ENCODE measurements at regions not wholly inside any gene's neighbourhood (a gene's known extent, or its start where the extent isn't known, plus 50 kb on each side); places are given as distances from the start of the nearest gene placed in this dataset.

- no peaks in the 10 kb centered on the region for H3K4me1 ChIP-seq (ENCODE audit: control insufficient read depth, insufficient read depth, low read length)
- H3K27me3 Mint-ChIP-seq (ENCODE audit: low read depth in 2 of 2), result no peaks in the 10 kb centered on the region
- no peaks in the 10 kb centered on the region for H3K36me3 ChIP-seq (ENCODE audit: control insufficient read depth, insufficient read depth, low read length)
- DNase-seq, result no peak
- no peak for ATAC-seq
- no peaks in the 10 kb centered on the region for H3K27me3 ChIP-seq (ENCODE audit: control insufficient read depth, insufficient read depth, low read length)
- H3K36me3 Mint-ChIP-seq, result no peaks in the 10 kb centered on the region
- TF ChIP-seq, protein P1, sequence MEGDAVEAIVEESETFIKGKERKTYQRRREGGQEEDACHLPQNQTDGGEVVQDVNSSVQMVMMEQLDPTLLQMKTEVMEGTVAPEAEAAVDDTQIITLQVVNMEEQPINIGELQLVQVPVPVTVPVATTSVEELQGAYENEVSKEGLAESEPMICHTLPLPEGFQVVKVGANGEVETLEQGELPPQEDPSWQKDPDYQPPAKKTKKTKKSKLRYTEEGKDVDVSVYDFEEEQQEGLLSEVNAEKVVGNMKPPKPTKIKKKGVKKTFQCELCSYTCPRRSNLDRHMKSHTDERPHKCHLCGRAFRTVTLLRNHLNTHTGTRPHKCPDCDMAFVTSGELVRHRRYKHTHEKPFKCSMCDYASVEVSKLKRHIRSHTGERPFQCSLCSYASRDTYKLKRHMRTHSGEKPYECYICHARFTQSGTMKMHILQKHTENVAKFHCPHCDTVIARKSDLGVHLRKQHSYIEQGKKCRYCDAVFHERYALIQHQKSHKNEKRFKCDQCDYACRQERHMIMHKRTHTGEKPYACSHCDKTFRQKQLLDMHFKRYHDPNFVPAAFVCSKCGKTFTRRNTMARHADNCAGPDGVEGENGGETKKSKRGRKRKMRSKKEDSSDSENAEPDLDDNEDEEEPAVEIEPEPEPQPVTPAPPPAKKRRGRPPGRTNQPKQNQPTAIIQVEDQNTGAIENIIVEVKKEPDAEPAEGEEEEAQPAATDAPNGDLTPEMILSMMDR (IDR thresholded peaks at IDR 0.05), result no peak
- no peak overlapping the region for H3K4me3 ChIP-seq (ENCODE audit: low read length)
- no peak overlapping the region for H3K4me3 Mint-ChIP-seq
- H3K9me3 Mint-ChIP-seq, result peaks cover 3 to 6% of the 10 kb centered on the region in 2 donors
- no peaks in the 10 kb centered on the region for H3K9me3 ChIP-seq (ENCODE audit: control insufficient read depth, insufficient read depth, low read length)
- peaks cover 0 to 3% of the 10 kb centered on the region in 2 donors for H3K4me1 Mint-ChIP-seq
- no peak overlapping the region for H3K27ac Mint-ChIP-seq
- intact Hi-C loops (cut with micrococcal nuclease), result no loop called here
- 86% methylated on average over 1 of the region's 3 CpGs for WGBS (ENCODE audit: insufficient coverage)
- no peak overlapping the region for H3K27ac ChIP-seq (ENCODE audit: low read length)
Observed at GRCh38 chr1:78831731-78832360, 174.7 kb downstream of the ADGRL4 start.

DNA sequence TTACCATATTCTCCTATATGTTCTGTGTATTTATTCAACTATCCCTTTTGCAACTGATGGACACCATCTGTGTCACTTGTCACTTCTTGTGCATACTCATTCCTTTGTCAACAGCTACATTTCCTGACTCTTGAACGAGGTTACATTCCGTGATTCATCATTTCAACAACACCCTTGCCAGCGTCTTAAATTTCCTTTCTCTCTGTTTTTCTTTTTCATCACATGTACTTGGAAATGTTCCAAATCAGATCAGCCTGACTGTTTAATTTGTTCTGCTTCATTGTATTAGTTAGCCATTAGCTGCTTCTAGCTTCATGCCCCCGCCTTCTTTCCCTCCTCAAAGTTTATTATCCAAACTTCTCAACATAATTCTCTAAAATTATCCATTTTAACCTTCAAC is 173.0 kb downstream of the ADGRL4 start:
- Histone ChIP-seq H3K9me3 (ENCODE audit: control insufficient read depth, insufficient read depth, low read length) (no peaks in the 10 kb centered on the region), H3K4me1 (ENCODE audit: control insufficient read depth, insufficient read depth, low read length) (no peaks in the 10 kb centered on the region), H3K27ac (ENCODE audit: low read length) (no peak overlapping the region), H3K36me3 (ENCODE audit: control insufficient read depth, insufficient read depth, low read length) (no peaks in the 10 kb centered on the region), H3K27me3 (ENCODE audit: control insufficient read depth, insufficient read depth, low read length) (no peaks in the 10 kb centered on the region), H3K4me3 (ENCODE audit: low read length) (no peak overlapping the region)
- H3K27ac Mint-ChIP-seq, result no peak overlapping the region
- ATAC-seq (no peak), DNase-seq (no peak)
- peaks cover 0 to 8% of the 10 kb centered on the region in 2 donors for H3K4me1 Mint-ChIP-seq
- H3K36me3 Mint-ChIP-seq, result no peaks in the 10 kb centered on the region
- 39% methylated on average over 4 of the region's 4 CpGs for WGBS (ENCODE audit: insufficient coverage)
- intact Hi-C loops (cut with micrococcal nuclease), result no loop called here
- H3K4me3 Mint-ChIP-seq, result no peak overlapping the region
- TF ChIP-seq, protein P1 (IDR thresholded peaks at IDR 0.05), result no peak
- H3K27me3 Mint-ChIP-seq (ENCODE audit: low read depth in 2 of 2), result no peaks in the 10 kb centered on the region
- peaks cover 3 to 6% of the 10 kb centered on the region in 2 donors for H3K9me3 Mint-ChIP-seq

DNA sequence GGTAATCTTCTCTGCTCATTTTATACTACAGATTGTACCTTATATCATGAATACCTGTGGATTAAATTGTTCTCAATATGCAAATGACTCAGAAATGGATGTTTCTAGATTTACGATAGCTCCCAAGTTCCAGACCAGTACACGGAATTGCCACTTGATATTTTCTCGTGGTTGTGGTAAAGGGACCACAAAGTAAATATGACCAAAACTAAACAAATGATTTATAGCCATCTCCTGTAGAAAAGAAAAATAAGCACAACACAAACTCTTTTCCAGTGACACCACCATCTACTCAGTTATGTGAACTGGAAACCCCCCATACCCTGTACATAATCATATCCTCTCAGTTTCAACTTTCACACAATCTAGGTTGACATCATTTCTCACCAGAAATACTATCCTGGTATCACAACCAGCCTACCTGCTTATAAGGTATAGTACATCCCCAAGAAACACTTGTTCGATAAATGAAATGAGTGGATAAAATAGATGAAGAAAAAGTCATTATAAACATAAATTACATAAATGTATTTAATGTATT is 172.3 kb downstream of the ADGRL4 start:
- Histone ChIP-seq H3K4me1 (ENCODE audit: control insufficient read depth, insufficient read depth, low read length) (no peaks in the 10 kb centered on the region), H3K9me3 (ENCODE audit: control insufficient read depth, insufficient read depth, low read length) (no peaks in the 10 kb centered on the region), H3K4me3 (ENCODE audit: low read length) (no peak overlapping the region), H3K27ac (ENCODE audit: low read length) (no peak overlapping the region), H3K27me3 (ENCODE audit: control insufficient read depth, insufficient read depth, low read length) (no peaks in the 10 kb centered on the region), H3K36me3 (ENCODE audit: control insufficient read depth, insufficient read depth, low read length) (no peaks in the 10 kb centered on the region)
- no peak for ATAC-seq
- H3K4me3 Mint-ChIP-seq, result no peak overlapping the region
- no peak overlapping the region for H3K27ac Mint-ChIP-seq
- no peak for DNase-seq
- TF ChIP-seq, protein P1 (IDR thresholded peaks at IDR 0.05), result no peak
- no peaks in the 10 kb centered on the region for H3K36me3 Mint-ChIP-seq
- intact Hi-C loops (cut with micrococcal nuclease), result no loop called here
- peaks cover 3 to 6% of the 10 kb centered on the region in 2 donors for H3K9me3 Mint-ChIP-seq
- H3K4me1 Mint-ChIP-seq, result peaks cover 0 to 8% of the 10 kb centered on the region in 2 donors
- H3K27me3 Mint-ChIP-seq (ENCODE audit: low read depth in 2 of 2), result no peaks in the 10 kb centered on the region
- 61% methylated on average over 3 of the region's 4 CpGs for WGBS (ENCODE audit: insufficient coverage)

DNA sequence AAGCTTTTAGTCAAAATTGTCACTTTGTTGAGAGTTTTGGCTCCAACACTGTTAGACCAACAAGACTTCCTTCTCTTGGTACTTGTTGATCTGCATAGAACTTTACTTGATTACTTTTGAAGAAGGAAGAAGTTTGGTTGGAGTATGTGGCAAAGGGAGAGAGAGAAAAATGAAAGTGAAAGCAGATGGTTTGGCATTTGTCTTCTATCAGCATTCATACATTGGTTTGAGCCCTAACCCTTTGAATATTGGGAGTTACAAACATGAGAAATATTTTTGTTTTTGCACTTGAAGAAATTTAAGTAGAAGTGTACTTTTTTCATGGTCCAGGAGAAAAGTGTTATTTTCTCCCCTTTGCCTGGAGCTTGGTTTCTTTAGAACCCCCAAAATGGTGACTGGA is 169.8 kb downstream of the ADGRL4 start:
- Histone ChIP-seq H3K4me1 (ENCODE audit: control insufficient read depth, insufficient read depth, low read length) (no peaks in the 10 kb centered on the region), H3K4me3 (ENCODE audit: low read length) (no peak overlapping the region), H3K9me3 (ENCODE audit: control insufficient read depth, insufficient read depth, low read length) (no peaks in the 10 kb centered on the region), H3K27ac (ENCODE audit: low read length) (no peak overlapping the region), H3K27me3 (ENCODE audit: control insufficient read depth, insufficient read depth, low read length) (no peaks in the 10 kb centered on the region), H3K36me3 (ENCODE audit: control insufficient read depth, insufficient read depth, low read length) (no peaks in the 10 kb centered on the region)
- intact Hi-C loops (cut with micrococcal nuclease), result no loop called here
- Mint-ChIP-seq H3K27ac (no peak overlapping the region), H3K4me3 (no peak overlapping the region), H3K9me3 (peaks cover 3 to 6% of the 10 kb centered on the region in 2 donors), H3K4me1 (peaks cover 0 to 8% of the 10 kb centered on the region in 2 donors), H3K36me3 (no peaks in the 10 kb centered on the region), H3K27me3 (ENCODE audit: low read depth in 2 of 2) (no peaks in the 10 kb centered on the region)
- DNase-seq (no peak), ATAC-seq (no peak)
- TF ChIP-seq, protein P1 (IDR thresholded peaks at IDR 0.05), result no peak

All from natural killer cell (primary cell).